H1 (cell line): ENCODE measurements at regions not wholly inside any gene's neighbourhood (a gene's known extent, or its start where the extent isn't known, plus 50 kb on each side); places are given as distances from the start of the nearest gene placed in this dataset.

Experiments
- CTCF ChIA-PET: fragments of 300-600 bp; sonication (Branson Sonifier 250); formaldehyde crosslinking; loops from one replicate; lab custom pipeline; 2021; ENCODE audit not compliant: partially characterized antibody; lab: Charles Lee
- POLR2A ChIA-PET: fragments of 300-600 bp; sonication (Branson Sonifier 250); formaldehyde crosslinking; loops from one replicate; lab custom pipeline; 2021; ENCODE audit warnings: inconsistent platforms; ENCODE audit not compliant: partially characterized antibody; lab: Charles Lee
- DNase-seq, 2 experiments: peaks; one replicate each; pipeline versions ENCODE4 v3.0.0 to v3.0.0-alpha.2; 2010 to 2022; ENCODE audit warnings: low spot score in 2 of 2, low read depth in 1 of 2, mixed read lengths in 1 of 2
- FAIRE-seq: peaks from 2 replicates; lab custom pipeline; 2011; peaks lifted over from hg19 to GRCh38; lab: Jason Lieb, UNC
- H2AFZ ChIP-seq: 2 replicates; pipeline ENCODE4 v1.8.1; 2012; ENCODE audit warnings: low read length, inconsistent platforms
- H2AK5ac ChIP-seq: 2 replicates; pipeline ENCODE4 v1.6.1; 2013; ENCODE audit warnings: low read depth, low read length
- H2BK120ac ChIP-seq: replicated peaks from 2 replicates; pipeline ENCODE3; 2013; ENCODE audit warnings: low read depth, low read length, inconsistent platforms
- H2BK12ac ChIP-seq: 2 replicates; pipeline ENCODE4 v1.6.1; 2013; ENCODE audit warnings: low read depth, low read length
- H2BK15ac ChIP-seq: 2 replicates; pipeline ENCODE4 v1.6.1; 2013; ENCODE audit warnings: low read length
- H2BK20ac ChIP-seq: 2 replicates; pipeline ENCODE4 v1.6.1; 2013; ENCODE audit warnings: low read length
- H2BK5ac ChIP-seq: 2 replicates; pipeline ENCODE4 v1.6.1; 2013; ENCODE audit warnings: low read depth, low read length
- H3K14ac ChIP-seq: 2 replicates; pipeline ENCODE4 v1.6.1; 2013; ENCODE audit warnings: inconsistent platforms; ENCODE audit not compliant: insufficient read length
- H3K18ac ChIP-seq: 2 replicates; pipeline ENCODE4 v1.6.1; 2013; ENCODE audit warnings: low read length; ENCODE audit errors: extremely low read depth
- H3K23ac ChIP-seq: 2 replicates; pipeline ENCODE4 v1.6.1; 2013; ENCODE audit warnings: inconsistent platforms; ENCODE audit not compliant: insufficient read length
- H3K23me2 ChIP-seq: 2 replicates; pipeline ENCODE4 v1.6.1; 2013; ENCODE audit warnings: low read depth, low read length
- H3K27ac ChIP-seq: 2 replicates; pipeline ENCODE4 v1.6.1; 2011; ENCODE audit warnings: low read depth, low read length, inconsistent platforms
- H3K27me3 ChIP-seq, 4 experiments: replicated peaks in 1 of 4; 1 replicate in 1 of 4; 2 replicates in 3 of 4; pipeline versions ENCODE4 v1.6.1 to v1.8.1; 2011 to 2013; ENCODE audit warnings: low read length in 3 of 4, mild to moderate bottlenecking in 3 of 4, inconsistent platforms in 2 of 4, mixed read lengths in 2 of 4, moderate library complexity in 1 of 4; ENCODE audit not compliant: control insufficient read depth in 3 of 4, insufficient read depth in 3 of 4; ENCODE audit errors: extremely low read depth in 1 of 4
- H3K36me3 ChIP-seq, 4 experiments: 2 replicates each; pipeline versions ENCODE4 v1.6.1 to v1.8.1; 2011 to 2013; ENCODE audit warnings: mild to moderate bottlenecking in 4 of 4, low read length in 3 of 4, moderate library complexity in 2 of 4, control low read depth in 1 of 4, inconsistent platforms in 1 of 4; ENCODE audit not compliant: insufficient read depth in 4 of 4, control insufficient read depth in 2 of 4
- H3K4ac ChIP-seq: replicated peaks from 2 replicates; pipeline ENCODE3; 2013; ENCODE audit warnings: low read length, low read depth, mixed read lengths, inconsistent platforms; ENCODE audit not compliant: insufficient read length
- H3K4me1 ChIP-seq, 4 experiments: replicated peaks in 1 of 4; 1 replicate in 1 of 4; 2 replicates in 3 of 4; pipeline versions ENCODE4 v1.6.1 to v1.8.1; 2011 to 2013; ENCODE audit warnings: low read length in 3 of 4, inconsistent platforms in 2 of 4, mixed read lengths in 1 of 4; ENCODE audit not compliant: insufficient read depth in 4 of 4, control insufficient read depth in 3 of 4
- H3K4me2 ChIP-seq, 2 experiments: 2 replicates each; pipeline versions ENCODE4 v1.6.1 to v1.8.1; 2011 to 2013; ENCODE audit warnings: low read depth in 2 of 2, low read length in 2 of 2, control low read depth in 1 of 2, inconsistent platforms in 1 of 2, mild to moderate bottlenecking in 1 of 2; ENCODE audit not compliant: insufficient read depth in 1 of 2
- H3K4me3 ChIP-seq, 4 experiments: fragments of 200-600, 300-600 bp in 1 of 4; sonication (generic), shearing (Covaris generic), sonication (Bioruptor Twin) in 1 of 4; 2 replicates each; pipeline versions ENCODE4 v1.5.1 to v1.8.1; 2011 to 2016; ENCODE audit warnings: low read length in 4 of 4, low read depth in 3 of 4, control low read depth in 2 of 4, inconsistent platforms in 2 of 4, mild to moderate bottlenecking in 2 of 4, mixed read lengths in 1 of 4, moderate library complexity in 1 of 4; ENCODE audit not compliant: insufficient read depth in 2 of 4; ENCODE audit errors: extremely low read depth in 1 of 4
- H3K56ac ChIP-seq: replicated peaks from 2 replicates; pipeline ENCODE3; 2013; ENCODE audit warnings: low read depth, mild to moderate bottlenecking, mixed read lengths, low read length, inconsistent platforms; ENCODE audit not compliant: insufficient read length
- H3K79me1 ChIP-seq: 2 replicates; pipeline ENCODE4 v1.6.1; 2013; ENCODE audit warnings: low read depth, low read length, control low read depth
- H3K79me2 ChIP-seq, 2 experiments: 2 replicates each; pipeline versions ENCODE4 v1.6.1 to v1.8.1; 2012 to 2013; ENCODE audit warnings: low read length in 2 of 2, mild to moderate bottlenecking in 2 of 2, inconsistent platforms in 1 of 2; ENCODE audit not compliant: insufficient read depth in 2 of 2, control insufficient read depth in 1 of 2
- H3K9ac ChIP-seq, 4 experiments: replicated peaks in 1 of 4; 1 replicate in 1 of 4; 2 replicates in 3 of 4; pipeline versions ENCODE4 v1.6.1 to v1.8.1; 2011 to 2013; ENCODE audit warnings: low read depth in 3 of 4, low read length in 3 of 4, control low read depth in 2 of 4, mild to moderate bottlenecking in 2 of 4, moderate library complexity in 2 of 4, inconsistent platforms in 1 of 4; ENCODE audit errors: extremely low read depth in 1 of 4
- H3K9me3 ChIP-seq, 2 experiments: 2 replicates each; pipeline versions ENCODE4 v1.6.1 to v1.8.1; 2012 to 2013; ENCODE audit warnings: mild to moderate bottlenecking in 2 of 2, moderate library complexity in 2 of 2, control low read depth in 1 of 2, inconsistent platforms in 1 of 2, low read depth in 1 of 2, low read length in 1 of 2, mixed read lengths in 1 of 2; ENCODE audit not compliant: insufficient read depth in 2 of 2
- H4K20me1 ChIP-seq, 2 experiments: replicated peaks in 1 of 2; 2 replicates each; pipeline versions ENCODE3 to v1.8.1; 2011 to 2013; ENCODE audit warnings: inconsistent platforms in 2 of 2, low read length in 2 of 2, mild to moderate bottlenecking in 1 of 2; ENCODE audit not compliant: insufficient read depth in 2 of 2, control insufficient read depth in 1 of 2
- H4K5ac ChIP-seq: 2 replicates; pipeline ENCODE4 v1.6.1; 2013; ENCODE audit warnings: low read length, low read depth, mixed read lengths, inconsistent platforms; ENCODE audit not compliant: insufficient read length
- H4K8ac ChIP-seq: 2 replicates; pipeline ENCODE4 v1.8.0; 2013; ENCODE audit warnings: mild to moderate bottlenecking, moderate library complexity, low read length, inconsistent platforms; ENCODE audit not compliant: insufficient read depth; ENCODE audit errors: extremely low read depth
- H4K91ac ChIP-seq: replicated peaks from 2 replicates; pipeline ENCODE3; 2013; ENCODE audit warnings: low read length, mixed read lengths, inconsistent platforms; ENCODE audit not compliant: insufficient read length
- BACH1 ChIP-seq: IDR thresholded peaks from 2 replicates; pipeline ENCODE4 v1.6.1; 2012; ENCODE audit warnings: low read length, improper control_type of control experiment
- CEBPB ChIP-seq: IDR thresholded peaks from 2 replicates; pipeline ENCODE4 v1.6.1; 2012; ENCODE audit warnings: low read depth, low read length
- CTBP2 ChIP-seq: IDR thresholded peaks from 2 replicates; pipeline ENCODE4 v1.7.0; 2011; ENCODE audit warnings: borderline replicate concordance, mild to moderate bottlenecking, moderate library complexity, mixed read lengths, low read length; ENCODE audit not compliant: insufficient read depth, insufficient read length
- EZH2 ChIP-seq: fragments of 200-600 bp; sonication (generic); IDR thresholded peaks from 2 replicates; pipeline ENCODE4 v1.7.1; 2012; ENCODE audit warnings: low read depth, mild to moderate bottlenecking, moderate library complexity, low read length, inconsistent platforms; ENCODE audit not compliant: severe bottlenecking
- JUN ChIP-seq: IDR thresholded peaks from 2 replicates; pipeline ENCODE4 v1.6.1; 2011; ENCODE audit warnings: low read depth, mild to moderate bottlenecking, improper control_type of control experiment, low read length
- JUND ChIP-seq: IDR thresholded peaks from 2 replicates; pipeline ENCODE4 v1.6.1; 2011; ENCODE audit warnings: mild to moderate bottlenecking, improper control_type of control experiment, low read length
- TEAD4 ChIP-seq: IDR thresholded peaks from 2 replicates; pipeline ENCODE4 v1.6.1; 2012; ENCODE audit warnings: low read depth, low read length, inconsistent platforms, mixed read lengths
- YY1 ChIP-seq: IDR thresholded peaks from 2 replicates; pipeline ENCODE4 v1.6.1; 2011; ENCODE audit warnings: low read depth, mild to moderate bottlenecking, low read length
- whole genome bisulfite sequencing, 2 experiments: shearing (Covaris generic) in 1 of 2; methylation state at CpG; one replicate each; pipeline versions ENCODE4 v1.1.6 to v1.1.7; 2013 to 2015; ENCODE audit warnings: low lambda C conversion rate in 2 of 2, mixed read lengths in 2 of 2, inconsistent platforms in 1 of 2, low coverage in 1 of 2, missing lambda C conversion rate in 1 of 2; ENCODE audit not compliant: insufficient replicate concordance in 2 of 2, insufficient coverage in 1 of 2, insufficient read length in 1 of 2; ENCODE audit errors: extremely low coverage in 1 of 2, missing lambda C conversion rate in 1 of 2; 5-methylcytosine and 5-hydroxymethylcytosine counted together

- ChIA-PET POLR2A (no interaction called here), CTCF (no interaction called here)
- Histone ChIP-seq H3K36me3 (no peaks in the 10 kb centered on the region), H2BK120ac (no peak overlapping the region), H3K56ac (no peak overlapping the region), H4K20me1 (no peaks in the 10 kb centered on the region), H3K9me3 (no peaks in the 10 kb centered on the region), H4K5ac (no peak overlapping the region), H3K23ac (no peak overlapping the region), H3K4ac (no peak overlapping the region), H3K4me2 (no peak overlapping the region), H2AFZ (0 out of 2 replicates have a peak overlapping the region, but pooled peaks have one; percentile 35), H3K79me2 (no peaks in the 10 kb centered on the region), H3K18ac (no peak overlapping the region; the same call in 1 of the 2 replicates), H3K4me1 (peaks cover 0 to 5% (median 1%) of the 10 kb centered on the region in 4 experiments; a peak in 2 of 7 replicates), H4K91ac (no peak overlapping the region), H2BK20ac (no peak overlapping the region), H3K14ac (no peak overlapping the region), H2BK5ac (no peak overlapping the region), H2AK5ac (no peak overlapping the region), H3K9ac (no peak overlapping the region), H3K27ac (no peak overlapping the region), H4K8ac (no peak overlapping the region), H3K23me2 (no peaks in the 10 kb centered on the region), H3K79me1 (no peaks in the 10 kb centered on the region), H3K4me3 (no peak overlapping the region), H2BK15ac (no peak overlapping the region), H3K27me3 (no peaks in the 10 kb centered on the region), H2BK12ac (no peak overlapping the region)
- no peak for FAIRE-seq
- WGBS, 2 experiments: 82% methylated on average over 4 of the region's 4 CpGs; no CpG with 5 or more reads in 1 of the 2 experiments
- DNase-seq: peak in 1 of 2 experiments; percentile 25
- TF ChIP-seq CEBPB (no peak), CTBP2 (no peak), JUN (0 out of 2 replicates have a peak, but pooled peaks have one; percentile 10), JUND (peak; percentile 70; the same call in 1 of the 2 replicates), YY1 (no peak), EZH2 (no peak), BACH1 (no peak), TEAD4 (no peak)
Measured at GRCh38 chr4:177596035-177596434, 153.8 kb upstream of the AGA start.
